ENCODE measurements at regions not wholly inside any gene's neighbourhood (a gene's known extent, or its start where the extent isn't known, plus 50 kb on each side); places are given as distances from the start of the nearest gene placed in this dataset.

DNA sequence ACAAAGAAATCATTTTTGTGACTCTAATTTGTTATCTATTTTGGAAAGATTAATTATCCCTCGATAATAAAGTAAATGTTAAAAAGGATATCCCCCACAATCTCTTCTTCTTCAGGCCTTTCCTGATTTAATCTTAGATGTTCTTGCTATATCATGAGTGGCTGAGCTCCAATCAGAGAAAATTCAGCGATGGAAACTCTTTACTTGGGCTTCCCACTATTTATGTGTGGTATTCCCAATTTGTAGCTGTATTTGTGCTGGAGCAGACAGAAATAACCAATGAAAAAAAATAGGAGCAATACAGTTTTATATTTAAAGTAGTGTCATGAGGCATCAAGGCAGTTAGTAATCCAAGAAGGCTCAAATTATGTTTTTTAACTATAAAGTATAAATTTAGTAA, 539.1 kb downstream of the PRKD1 start:
- no peaks in the 10 kb centered on the region for H3K36me3 ChIP-seq (replicated peaks)
- DNase-seq = no peak
- in situ Hi-C loops (cut with HindIII; ENCODE audit: low pct_ligation_motif_present, low sequenced_read_pairs) = no loop called here
- no peak overlapping the region for H3K27ac ChIP-seq
- H3K27me3 ChIP-seq (replicated peaks) = no peaks in the 10 kb centered on the region
- no peak overlapping the region for H3K4me3 ChIP-seq (ENCODE audit: low read depth, low read length)
- TF ChIP-seq, protein P1, sequence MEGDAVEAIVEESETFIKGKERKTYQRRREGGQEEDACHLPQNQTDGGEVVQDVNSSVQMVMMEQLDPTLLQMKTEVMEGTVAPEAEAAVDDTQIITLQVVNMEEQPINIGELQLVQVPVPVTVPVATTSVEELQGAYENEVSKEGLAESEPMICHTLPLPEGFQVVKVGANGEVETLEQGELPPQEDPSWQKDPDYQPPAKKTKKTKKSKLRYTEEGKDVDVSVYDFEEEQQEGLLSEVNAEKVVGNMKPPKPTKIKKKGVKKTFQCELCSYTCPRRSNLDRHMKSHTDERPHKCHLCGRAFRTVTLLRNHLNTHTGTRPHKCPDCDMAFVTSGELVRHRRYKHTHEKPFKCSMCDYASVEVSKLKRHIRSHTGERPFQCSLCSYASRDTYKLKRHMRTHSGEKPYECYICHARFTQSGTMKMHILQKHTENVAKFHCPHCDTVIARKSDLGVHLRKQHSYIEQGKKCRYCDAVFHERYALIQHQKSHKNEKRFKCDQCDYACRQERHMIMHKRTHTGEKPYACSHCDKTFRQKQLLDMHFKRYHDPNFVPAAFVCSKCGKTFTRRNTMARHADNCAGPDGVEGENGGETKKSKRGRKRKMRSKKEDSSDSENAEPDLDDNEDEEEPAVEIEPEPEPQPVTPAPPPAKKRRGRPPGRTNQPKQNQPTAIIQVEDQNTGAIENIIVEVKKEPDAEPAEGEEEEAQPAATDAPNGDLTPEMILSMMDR (IDR thresholded peaks at IDR 0.05; ENCODE audit: low read depth, low read length, missing control alignments) = no peak

DNA sequence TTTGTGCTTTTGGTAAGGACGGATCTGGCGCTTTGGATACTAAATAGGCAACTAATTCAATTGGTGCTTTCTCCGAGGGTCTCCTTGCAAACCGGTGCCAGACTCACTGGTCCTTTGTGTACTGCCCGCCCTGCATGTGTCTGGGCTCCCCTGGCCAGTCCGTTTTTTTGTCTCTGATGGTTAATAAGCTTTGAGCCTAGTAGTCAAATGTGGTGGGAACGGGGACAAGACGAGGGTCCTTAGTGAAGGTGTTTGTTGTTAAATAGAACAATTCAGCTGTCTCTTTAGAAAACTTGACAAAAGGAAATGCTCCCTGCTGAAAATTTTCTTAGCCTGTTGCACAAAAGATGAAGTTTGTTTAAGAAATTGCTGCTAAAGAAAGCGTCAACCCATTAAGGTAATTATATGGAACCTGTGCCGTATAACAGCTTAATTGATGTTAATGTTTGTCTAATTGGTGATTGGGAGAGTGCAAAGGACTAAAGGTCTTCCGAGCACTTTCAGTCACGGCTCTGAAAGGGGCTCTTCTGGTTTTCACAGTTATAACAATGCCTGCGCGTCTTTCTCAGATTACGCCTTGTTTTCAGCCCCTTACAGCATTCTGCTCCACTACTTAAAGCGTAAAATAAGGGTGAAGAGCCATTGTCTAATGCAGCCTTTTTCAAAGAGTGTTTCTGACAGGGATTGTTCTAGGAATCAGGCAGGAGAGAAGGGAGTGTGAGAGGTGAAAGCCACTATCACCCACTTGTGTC, 537.4 kb downstream of the PRKD1 start:
- H3K36me3 ChIP-seq (replicated peaks) = no peaks in the 10 kb centered on the region
- no peak for DNase-seq
- no peak overlapping the region for H3K27ac ChIP-seq
- H3K4me3 ChIP-seq (ENCODE audit: low read depth, low read length) = peak overlapping the region; percentile 24
- in situ Hi-C loops (cut with HindIII; ENCODE audit: low pct_ligation_motif_present, low sequenced_read_pairs) = no loop called here
- TF ChIP-seq, protein P1 (IDR thresholded peaks at IDR 0.05; ENCODE audit: low read depth, low read length, missing control alignments) = no peak
- H3K27me3 ChIP-seq (replicated peaks) = no peaks in the 10 kb centered on the region

DNA sequence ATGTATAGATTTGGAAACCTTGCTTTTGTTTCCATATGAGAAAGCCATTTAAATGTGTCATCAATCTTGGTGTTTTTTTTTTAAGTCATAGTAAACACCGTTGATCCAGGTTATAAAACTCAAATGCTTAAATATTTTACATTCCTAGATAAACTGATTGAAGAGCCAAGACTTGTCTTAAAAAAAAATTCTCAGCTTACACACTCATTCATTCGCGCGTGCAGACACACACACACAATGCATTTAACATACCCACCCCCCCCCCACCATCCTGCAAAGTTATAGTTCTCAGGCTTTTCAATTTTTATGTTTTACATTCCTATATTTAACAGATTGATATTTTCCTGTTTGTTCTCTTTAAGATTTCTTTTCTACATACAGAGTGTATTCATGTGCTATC, 536.4 kb downstream of the PRKD1 start:
- in situ Hi-C loops (cut with HindIII; ENCODE audit: low pct_ligation_motif_present, low sequenced_read_pairs) = no loop called here
- DNase-seq = no peak
- Histone ChIP-seq H3K4me3 (ENCODE audit: low read depth, low read length) (no peak overlapping the region), H3K27me3 (replicated peaks) (no peaks in the 10 kb centered on the region), H3K36me3 (replicated peaks) (no peaks in the 10 kb centered on the region), H3K27ac (no peak overlapping the region)
- TF ChIP-seq, protein P1 (IDR thresholded peaks at IDR 0.05; ENCODE audit: low read depth, low read length, missing control alignments) = no peak

DNA sequence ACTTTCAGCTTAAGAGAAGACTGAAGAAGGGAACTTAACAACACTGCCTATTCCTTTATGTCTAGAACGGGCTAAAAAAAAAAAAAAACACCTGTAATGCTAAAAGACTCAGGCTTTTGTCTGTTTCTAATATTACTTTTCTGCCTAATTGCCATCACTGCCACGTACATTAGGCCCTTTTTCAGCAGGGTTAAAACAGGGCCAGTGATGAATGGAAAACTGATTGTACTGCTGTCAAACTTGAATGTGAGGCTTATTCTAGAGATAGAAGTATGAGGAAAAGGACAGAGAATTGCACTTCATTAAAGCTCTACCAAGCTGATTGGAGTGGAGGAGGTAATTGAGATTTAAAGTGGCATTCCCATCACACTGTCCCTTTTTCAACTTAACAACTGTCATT, 535.8 kb downstream of the PRKD1 start:
- TF ChIP-seq, protein P1 (IDR thresholded peaks at IDR 0.05; ENCODE audit: low read depth, low read length, missing control alignments) = no peak
- H3K36me3 ChIP-seq (replicated peaks) = no peaks in the 10 kb centered on the region
- H3K27me3 ChIP-seq (replicated peaks) = no peaks in the 10 kb centered on the region
- no peak overlapping the region for H3K4me3 ChIP-seq (ENCODE audit: low read depth, low read length)
- no peak overlapping the region for H3K27ac ChIP-seq
- no peak for DNase-seq
- in situ Hi-C loops (cut with HindIII; ENCODE audit: low pct_ligation_motif_present, low sequenced_read_pairs) = no loop called here

DNA sequence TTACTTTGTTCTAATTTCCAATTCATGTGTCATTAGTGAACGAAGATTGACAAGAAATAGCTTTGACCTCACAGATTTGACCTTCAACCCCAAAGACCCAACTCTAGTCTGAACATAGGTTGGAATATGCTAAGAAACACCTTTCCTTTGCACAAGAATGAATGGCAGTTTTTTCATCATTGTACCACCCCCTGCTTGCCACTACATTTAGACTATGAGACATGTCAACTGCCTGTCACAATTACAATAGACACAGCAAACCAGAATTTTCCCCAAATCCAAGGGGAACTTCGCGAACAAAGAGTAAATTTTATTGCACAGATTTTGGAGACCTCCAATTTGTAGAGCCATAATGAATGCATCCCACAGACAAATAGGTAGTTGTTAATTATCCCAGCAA, 535.4 kb downstream of the PRKD1 start:
- in situ Hi-C loops (cut with HindIII; ENCODE audit: low pct_ligation_motif_present, low sequenced_read_pairs) = no loop called here
- TF ChIP-seq, protein P1 (IDR thresholded peaks at IDR 0.05; ENCODE audit: low read depth, low read length, missing control alignments) = no peak
- Histone ChIP-seq H3K4me3 (ENCODE audit: low read depth, low read length) (no peak overlapping the region), H3K27me3 (replicated peaks) (no peaks in the 10 kb centered on the region), H3K27ac (no peak overlapping the region), H3K36me3 (replicated peaks) (no peaks in the 10 kb centered on the region)
- DNase-seq = no peak

DNA sequence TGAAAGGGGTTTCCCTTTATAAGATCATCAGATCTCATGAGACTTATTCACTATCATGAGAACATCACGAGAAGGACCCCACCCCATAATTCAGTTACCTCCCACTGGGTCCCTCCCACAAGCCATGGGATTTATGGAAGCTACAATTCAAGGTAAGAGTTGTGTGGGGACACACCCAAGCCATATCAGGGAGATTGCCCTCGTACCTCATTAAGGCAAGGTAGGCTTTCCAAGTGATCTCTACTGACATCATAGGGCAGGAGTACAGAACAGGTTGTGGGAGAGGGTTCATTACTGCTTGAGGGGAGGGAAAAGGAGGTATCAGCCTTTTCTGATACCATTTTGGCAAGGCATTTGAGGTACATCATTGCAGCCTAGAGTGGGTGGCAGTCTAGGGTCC, 524.6 kb downstream of the PRKD1 start:
- Histone ChIP-seq H3K4me3 (ENCODE audit: low read depth, low read length) (no peak overlapping the region), H3K36me3 (replicated peaks) (no peaks in the 10 kb centered on the region), H3K27me3 (replicated peaks) (no peaks in the 10 kb centered on the region), H3K27ac (no peak overlapping the region)
- TF ChIP-seq, protein P1 (IDR thresholded peaks at IDR 0.05; ENCODE audit: low read depth, low read length, missing control alignments) = no peak
- in situ Hi-C loops (cut with HindIII; ENCODE audit: low pct_ligation_motif_present, low sequenced_read_pairs) = no loop called here
- DNase-seq = no peak

Data from brain microvascular endothelial cell (primary cell).